HL-60 (cell line): ENCODE measurements at regions not wholly inside any gene's neighbourhood (a gene's known extent, or its start where the extent isn't known, plus 50 kb on each side); places are given as distances from the start of the nearest gene placed in this dataset.

Source experiments
- DNase-seq, 2 experiments: peaks; one replicate each; pipeline ENCODE4 v3.0.0-alpha.2; 2010 to 2020; ENCODE audit warnings: low read depth in 1 of 2, low spot score in 1 of 2
- H3K27ac ChIP-seq: fragments of 250-450 bp; sonication (Bioruptor Pico); replicated peaks from 2 replicates; pipeline ENCODE4 v1.5.1; 2020; ENCODE audit warnings: mild to moderate bottlenecking, moderate library complexity
- H3K27me3 ChIP-seq: fragments of 250-450 bp; sonication (Bioruptor Pico); 2 replicates; pipeline ENCODE4 v1.5.1; 2021; ENCODE audit warnings: mild to moderate bottlenecking, moderate library complexity; ENCODE audit not compliant: insufficient read depth, poor library complexity, severe bottlenecking
- H3K4me3 ChIP-seq: replicated peaks from 2 replicates; pipeline ENCODE4 v1.5.1; 2011; ENCODE audit warnings: mild to moderate bottlenecking, control low read depth, low read length; ENCODE audit not compliant: insufficient read depth
- CTCF ChIP-seq: IDR thresholded peaks from one replicate; pipeline ENCODE4 v1.5.1; 2011; ENCODE audit warnings: low read length, control low read depth, inconsistent platforms; ENCODE audit not compliant: insufficient read depth
- GABPA ChIP-seq: IDR thresholded peaks from 2 replicates; pipeline ENCODE4 v1.6.1; 2012; ENCODE audit warnings: low read depth
- POLR2AphosphoS5 ChIP-seq: IDR thresholded peaks from 2 replicates; pipeline ENCODE4 v1.6.1; 2012; ENCODE audit warnings: low read depth
- REST ChIP-seq: IDR thresholded peaks from 2 replicates; pipeline ENCODE4 v1.6.1; 2012; ENCODE audit warnings: low read depth; ENCODE audit not compliant: insufficient replicate concordance
- SPI1 ChIP-seq: IDR thresholded peaks from 2 replicates; pipeline ENCODE4 v1.6.1; 2012; ENCODE audit warnings: low read depth, mild to moderate bottlenecking, borderline replicate concordance

GRCh38 chr10:26381986-26382385 is 56.2 kb upstream of the APBB1IP start:
- TF ChIP-seq SPI1 (no peak), POLR2AphosphoS5 (no peak), CTCF (no peak), REST (no peak), GABPA (no peak)
- no peak overlapping the region for H3K27ac ChIP-seq

DNA sequence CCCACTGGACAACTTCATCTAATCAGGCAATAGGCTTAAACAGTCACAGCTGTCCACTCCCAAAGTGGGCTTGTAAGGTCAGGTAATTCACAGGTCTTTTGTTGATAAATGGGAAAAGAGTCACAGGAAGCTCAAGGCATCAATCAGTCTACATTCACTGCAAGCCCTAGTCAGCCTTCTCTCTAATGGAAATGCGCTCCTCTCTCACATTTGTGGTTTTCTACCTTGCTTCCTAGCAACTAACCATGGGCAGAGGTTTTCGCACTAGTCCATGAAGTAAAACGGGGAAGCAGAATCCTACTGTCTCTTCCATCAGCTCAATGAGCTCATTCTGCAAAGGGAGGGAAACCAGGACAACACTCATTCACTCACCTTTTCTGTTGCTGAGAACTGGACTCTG is 53.5 kb upstream of the APBB1IP start:
- no peak for TF ChIP-seq GABPA
- TF ChIP-seq POLR2AphosphoS5, result no peak
- TF ChIP-seq SPI1, result no peak
- TF ChIP-seq REST, result no peak
- no peak for TF ChIP-seq CTCF
- no peak overlapping the region for H3K27ac ChIP-seq
- peak in 1 of 2 experiments; percentile 6 for DNase-seq
- no peak overlapping the region for H3K4me3 ChIP-seq
- no peaks in the 10 kb centered on the region for H3K27me3 ChIP-seq

More at GRCh38 chr10:26381986-26382385, 56.2 kb upstream of the APBB1IP start:
- no peak for DNase-seq
- Histone ChIP-seq H3K4me3 (no peak overlapping the region), H3K27me3 (no peaks in the 10 kb centered on the region)

DNA sequence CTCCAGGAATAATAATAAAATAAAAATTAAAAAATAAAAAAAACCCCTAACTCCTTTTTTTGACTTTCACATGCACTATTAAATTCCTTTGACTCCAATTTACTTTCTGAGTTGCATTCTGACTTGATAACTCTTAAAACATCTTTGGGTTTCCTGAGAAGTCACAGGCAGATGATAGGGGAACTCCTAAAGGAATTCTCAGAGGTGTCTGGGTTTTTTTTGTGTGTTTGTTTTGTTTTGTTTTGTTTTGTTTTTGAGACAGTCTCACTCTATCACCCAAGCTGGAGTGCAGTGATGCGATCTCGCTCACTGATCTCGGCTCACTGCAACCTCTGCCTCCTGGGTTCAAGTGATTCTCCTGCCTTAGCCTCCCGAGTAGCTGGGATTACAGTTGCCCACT is 52.7 kb upstream of the APBB1IP start:
- no peak for DNase-seq

More for the DNA sequence above, 52.7 kb upstream of the APBB1IP start:
- Histone ChIP-seq H3K4me3 (no peak overlapping the region), H3K27ac (no peak overlapping the region), H3K27me3 (no peaks in the 10 kb centered on the region)
- no peak for TF ChIP-seq CTCF
